H9 (cell line): ENCODE measurements at regions not wholly inside any gene's neighbourhood (a gene's known extent, or its start where the extent isn't known, plus 50 kb on each side); places are given as distances from the start of the nearest gene placed in this dataset.

ENCODE experiments used
- DNase-seq: peaks from one replicate; pipeline ENCODE4 v3.0.0-alpha.2; 2017
- H2AFZ ChIP-seq: one replicate; pipeline ENCODE4 v1.6.1; 2013; ENCODE audit warnings: mild to moderate bottlenecking, low read length, control low read depth, moderate library complexity
- H2AK5ac ChIP-seq: 2 replicates; pipeline ENCODE4 v1.6.1; 2013; ENCODE audit warnings: low read length, control low read depth, mixed read lengths; ENCODE audit not compliant: insufficient read length
- H2BK120ac ChIP-seq: one replicate; pipeline ENCODE4 v1.6.1; 2013; ENCODE audit warnings: low read depth, mild to moderate bottlenecking, low read length, control low read depth, inconsistent platforms; ENCODE audit not compliant: poor library complexity, severe bottlenecking
- H2BK12ac ChIP-seq: 2 replicates; pipeline ENCODE4 v1.6.1; 2013; ENCODE audit warnings: low read length, control low read depth, mixed read lengths, low read depth; ENCODE audit not compliant: insufficient read length
- H2BK15ac ChIP-seq: 2 replicates; pipeline ENCODE4 v1.6.1; 2013; ENCODE audit warnings: low read depth, low read length, control low read depth
- H2BK20ac ChIP-seq: one replicate; pipeline ENCODE4 v1.6.1; 2013; ENCODE audit warnings: low read depth, mild to moderate bottlenecking, low read length, control low read depth, inconsistent platforms; ENCODE audit not compliant: poor library complexity, severe bottlenecking
- H2BK5ac ChIP-seq: 2 replicates; pipeline ENCODE4 v1.6.1; 2013; ENCODE audit warnings: low read length, control low read depth, mixed read lengths; ENCODE audit not compliant: insufficient read length
- H3K14ac ChIP-seq: 2 replicates; pipeline ENCODE4 v1.6.1; 2013; ENCODE audit warnings: low read length, control low read depth; ENCODE audit not compliant: insufficient read depth
- H3K18ac ChIP-seq: 2 replicates; pipeline ENCODE4 v1.6.1; 2013; ENCODE audit warnings: low read depth, mild to moderate bottlenecking, mixed read lengths, low read length, control low read depth; ENCODE audit not compliant: insufficient read length
- H3K23ac ChIP-seq: 2 replicates; pipeline ENCODE4 v1.6.1; 2013; ENCODE audit warnings: low read length, control low read depth, mixed read lengths, low read depth; ENCODE audit not compliant: insufficient read length
- H3K23me2 ChIP-seq: 2 replicates; pipeline ENCODE4 v1.6.1; 2013; ENCODE audit warnings: low read depth, mild to moderate bottlenecking, mixed read lengths, low read length, control low read depth; ENCODE audit not compliant: insufficient read length, poor library complexity, severe bottlenecking
- H3K27ac ChIP-seq: 2 replicates; pipeline ENCODE4 v1.5.1; 2013; ENCODE audit warnings: low read length, control low read depth, mixed read lengths, low read depth; ENCODE audit not compliant: insufficient read length
- H3K27me3 ChIP-seq: 2 replicates; pipeline ENCODE4 v1.6.1; 2013; ENCODE audit warnings: low read length, control low read depth, inconsistent platforms; ENCODE audit not compliant: insufficient read depth
- H3K4ac ChIP-seq: 2 replicates; pipeline ENCODE4 v1.6.1; 2013; ENCODE audit warnings: low read depth, mild to moderate bottlenecking, control low read depth, inconsistent platforms, low read length, moderate library complexity
- H3K4me1 ChIP-seq: 2 replicates; pipeline ENCODE4 v1.6.1; 2013; ENCODE audit warnings: low read length, control low read depth, inconsistent platforms; ENCODE audit not compliant: insufficient read depth
- H3K4me2 ChIP-seq: 2 replicates; pipeline ENCODE4 v1.6.1; 2013; ENCODE audit warnings: low read length, control low read depth, mixed read lengths; ENCODE audit not compliant: insufficient read length, insufficient read depth
- H3K56ac ChIP-seq: 2 replicates; pipeline ENCODE4 v1.6.1; 2013; ENCODE audit warnings: low read depth, mild to moderate bottlenecking, mixed read lengths, low read length, control low read depth; ENCODE audit not compliant: insufficient read length
- H3K79me1 ChIP-seq: 2 replicates; pipeline ENCODE4 v1.6.1; 2013; ENCODE audit warnings: low read depth, mild to moderate bottlenecking, moderate library complexity, low read length, control low read depth, inconsistent platforms; ENCODE audit not compliant: insufficient read depth, poor library complexity, severe bottlenecking
- H3K79me2 ChIP-seq: 2 replicates; pipeline ENCODE4 v1.6.1; 2013; ENCODE audit warnings: low read length, control low read depth, inconsistent platforms; ENCODE audit not compliant: insufficient read depth
- H3K9ac ChIP-seq: 2 replicates; pipeline ENCODE4 v1.6.1; 2013; ENCODE audit warnings: low read length, control low read depth, mixed read lengths; ENCODE audit not compliant: insufficient read length; ENCODE audit errors: extremely low read depth
- H3K9me3 ChIP-seq: one replicate; pipeline ENCODE4 v1.6.1; 2013; ENCODE audit warnings: low read depth, low read length, inconsistent platforms; ENCODE audit not compliant: control insufficient read depth
- H3T11ph ChIP-seq: one replicate; pipeline ENCODE4 v1.6.1; 2013; ENCODE audit warnings: mild to moderate bottlenecking, low read length, control low read depth, inconsistent platforms
- H4K20me1 ChIP-seq: one replicate; pipeline ENCODE4 v1.6.1; 2013; ENCODE audit not compliant: control insufficient read depth, insufficient read length, insufficient read depth
- H4K5ac ChIP-seq: 2 replicates; pipeline ENCODE4 v1.6.1; 2013; ENCODE audit warnings: low read depth, mild to moderate bottlenecking, mixed read lengths, low read length, control low read depth; ENCODE audit not compliant: insufficient read length
- H4K8ac ChIP-seq: replicated peaks from 2 replicates; pipeline ENCODE4 v1.6.1; 2013; ENCODE audit warnings: low read length, control low read depth, mixed read lengths, low read depth; ENCODE audit not compliant: insufficient read length
- H4K91ac ChIP-seq: 2 replicates; pipeline ENCODE4 v1.6.1; 2013; ENCODE audit warnings: low read depth, mild to moderate bottlenecking, moderate library complexity, mixed read lengths, low read length, control low read depth; ENCODE audit not compliant: insufficient read length
- H3K27ac Mint-ChIP-seq, 3 experiments: 2 replicates in 2 of 3; 3 replicates in 1 of 3; pipeline ENCODE4 v1.8.0; 2020 to 2021; ENCODE audit warnings: mixed read lengths in 3 of 3, mild to moderate bottlenecking in 1 of 3, moderate library complexity in 1 of 3
- H3K27me3 Mint-ChIP-seq: 2 replicates; pipeline ENCODE4 v1.8.0; 2021; ENCODE audit warnings: low read depth, mild to moderate bottlenecking, moderate library complexity, mixed read lengths
- H3K36me3 Mint-ChIP-seq, 3 experiments: 2 replicates in 2 of 3; 3 replicates in 1 of 3; pipeline ENCODE4 v1.8.0; 2020 to 2021; ENCODE audit warnings: low read depth in 3 of 3, mixed read lengths in 3 of 3; ENCODE audit not compliant: insufficient read depth in 1 of 3
- H3K4me1 Mint-ChIP-seq, 2 experiments: 2 replicates each; pipeline ENCODE4 v1.8.0; 2020; ENCODE audit warnings: mixed read lengths in 2 of 2
- H3K4me3 Mint-ChIP-seq, 2 experiments: 2 replicates in 1 of 2; 3 replicates in 1 of 2; pipeline ENCODE4 v1.8.0; 2020 to 2021; ENCODE audit warnings: mild to moderate bottlenecking in 2 of 2, mixed read lengths in 2 of 2, moderate library complexity in 1 of 2
- H3K9me3 Mint-ChIP-seq, 2 experiments: 2 replicates in 1 of 2; 3 replicates in 1 of 2; pipeline ENCODE4 v1.8.0; 2020; ENCODE audit warnings: mild to moderate bottlenecking in 2 of 2, mixed read lengths in 2 of 2, moderate library complexity in 1 of 2
- CTCF ChIP-seq: fragments of 200-600 bp; sonication (generic); conservative IDR thresholded peaks from 3 replicates; pipeline ENCODE4 v1.8.0; 2021; ENCODE audit warnings: antibody characterized with exemption, mild to moderate bottlenecking
- WGBS: extraction: QIAGEN DNeasy Blood & Tissue Kit; methylation state at CpG from one replicate; pipeline ENCODE4 v1.1.7; 2013; ENCODE audit warnings: missing lambda C conversion rate, low lambda C conversion rate, mixed read lengths; ENCODE audit not compliant: insufficient read length; ENCODE audit errors: extremely low coverage; 5-methylcytosine and 5-hydroxymethylcytosine counted together

- Mint-ChIP-seq H3K36me3 (no peaks in the 10 kb centered on the region), H3K4me3 (no peak overlapping the region), H3K27me3 (no peaks in the 10 kb centered on the region), H3K4me1 (peaks cover 6 to 10% of the 10 kb centered on the region in 2 experiments), H3K27ac (no peak overlapping the region), H3K9me3 (no peaks in the 10 kb centered on the region)
- Histone ChIP-seq H3K4ac (no peak overlapping the region), H2AK5ac (no peak overlapping the region), H4K91ac (no peak overlapping the region), H3K4me2 (no peak overlapping the region), H4K5ac (no peak overlapping the region), H2AFZ (no peak overlapping the region), H2BK20ac (no peak overlapping the region), H3T11ph (no peak overlapping the region), H3K9me3 (no peaks in the 10 kb centered on the region), H3K18ac (no peak overlapping the region), H2BK15ac (no peak overlapping the region), H3K9ac (no peak overlapping the region), H2BK5ac (no peak overlapping the region), H3K79me1 (no peaks in the 10 kb centered on the region), H2BK120ac (no peak overlapping the region), H4K20me1 (no peaks in the 10 kb centered on the region), H2BK12ac (no peak overlapping the region), H4K8ac (no peak overlapping the region), H3K56ac (no peak overlapping the region), H3K27me3 (no peaks in the 10 kb centered on the region), H3K27ac (no peak overlapping the region), H3K23me2 (no peaks in the 10 kb centered on the region), H3K4me1 (no peaks in the 10 kb centered on the region), H3K14ac (no peak overlapping the region), H3K23ac (no peak overlapping the region), H3K79me2 (no peaks in the 10 kb centered on the region)
- TF ChIP-seq CTCF = no peak
- WGBS = no CpG with 5 or more reads among the region's 1 CpG
- DNase-seq = no peak
Measured at GRCh38 chr4:180810581-180810980, 1432.6 kb upstream of the TENM3 start.
